ENCODE measurements at regions not wholly inside any gene's neighbourhood (a gene's known extent, or its start where the extent isn't known, plus 50 kb on each side); places are given as distances from the start of the nearest gene placed in this dataset.

GRCh38 chr1:83509301-83509781, 489.6 kb downstream of the TTLL7 start:
- H3K4me3 ChIP-seq (ENCODE audit: low read length) = no peak overlapping the region
- H3K4me1 ChIP-seq (ENCODE audit: insufficient read depth, low read length) = peaks cover 7% of the 10 kb centered on the region
- DNase-seq (no peak), ATAC-seq (ENCODE audit: poor library complexity) (no peak)
- intact Hi-C loops (cut with DNase I, micrococcal nuclease) = no loop called here
- Mint-ChIP-seq H3K9me3 (peaks cover 4% of the 10 kb centered on the region), H3K27me3 (no peaks in the 10 kb centered on the region), H3K36me3 (ENCODE audit: low read depth) (peaks cover 3% of the 10 kb centered on the region), H3K27ac (peak overlapping the region; percentile 93), H3K4me3 (peak overlapping the region; percentile 66), H3K4me1 (ENCODE audit: low read depth) (peaks cover 71% of the 10 kb centered on the region)
- H3K9me3 ChIP-seq (ENCODE audit: control insufficient read depth in 1 of 2, insufficient read depth in 1 of 2, low read length in 2 of 2) = no peaks in the 10 kb centered on the region
- H3K27ac ChIP-seq (ENCODE audit: low read depth in 1 of 2, low read length in 2 of 2) = peak overlapping the region in 1 of 2 donors; percentile 77
- H3K27me3 ChIP-seq (ENCODE audit: control insufficient read depth in 1 of 2, insufficient read depth in 2 of 2, low read length in 2 of 2) = no peaks in the 10 kb centered on the region
- ChIA-PET CTCF (no interaction called here), POLR2A (interaction anchor here (0.7 to 2.1 kb wide), 8 partner anchors 9 to 234 kb away, joined by 3 to 8 read pairs (median 5); no protein-coding TSS in a partner anchor)
- TF ChIP-seq CTCF (IDR thresholded peaks at IDR 0.05) = no peak
- H3K36me3 ChIP-seq (ENCODE audit: insufficient read depth, low read length) = no peaks in the 10 kb centered on the region

- peaks cover 71% of the 10 kb centered on the region for H3K4me1 Mint-ChIP-seq (ENCODE audit: low read depth)
- H3K4me3 ChIP-seq (ENCODE audit: low read length) = no peak overlapping the region
- H3K9me3 ChIP-seq (ENCODE audit: control insufficient read depth in 1 of 2, insufficient read depth in 1 of 2, low read length in 2 of 2) = no peaks in the 10 kb centered on the region
- peaks cover 4% of the 10 kb centered on the region for H3K9me3 Mint-ChIP-seq
- ATAC-seq (ENCODE audit: poor library complexity) (peak; percentile 97), DNase-seq (peak in 12 of 14 experiments; percentile 2 to 89 (median 36))
- peak overlapping the region; percentile 66 for H3K4me3 Mint-ChIP-seq
- intact Hi-C loops (cut with DNase I, micrococcal nuclease) = no loop called here
- POLR2A ChIA-PET = interaction anchor here (0.7 to 2.1 kb wide), 13 partner anchors 9 to 353 kb away, joined by 3 to 8 read pairs (median 4); no protein-coding TSS in a partner anchor
- peak overlapping the region in 1 of 2 donors; percentile 77 for H3K27ac ChIP-seq (ENCODE audit: low read depth in 1 of 2, low read length in 2 of 2)
- CTCF ChIA-PET = no interaction called here
- H3K36me3 Mint-ChIP-seq (ENCODE audit: low read depth) = peaks cover 3% of the 10 kb centered on the region
- H3K27me3 ChIP-seq (ENCODE audit: control insufficient read depth in 1 of 2, insufficient read depth in 2 of 2, low read length in 2 of 2) = no peaks in the 10 kb centered on the region
- H3K4me1 ChIP-seq (ENCODE audit: insufficient read depth, low read length) = peaks cover 7% of the 10 kb centered on the region
- TF ChIP-seq CTCF (IDR thresholded peaks at IDR 0.05) = no peak
- H3K27me3 Mint-ChIP-seq = no peaks in the 10 kb centered on the region
- H3K36me3 ChIP-seq (ENCODE audit: insufficient read depth, low read length) = no peaks in the 10 kb centered on the region
- H3K27ac Mint-ChIP-seq = peak overlapping the region; percentile 93
Observed at GRCh38 chr1:83508485-83509151, 490.3 kb downstream of the TTLL7 start.

GRCh38 chr1:83505148-83505547, 493.8 kb downstream of the TTLL7 start:
- Mint-ChIP-seq H3K4me1 (ENCODE audit: low read depth) (peaks cover 51% of the 10 kb centered on the region), H3K4me3 (no peak overlapping the region), H3K9me3 (peaks cover 4% of the 10 kb centered on the region), H3K27ac (no peak overlapping the region), H3K36me3 (ENCODE audit: low read depth) (peaks cover 3% of the 10 kb centered on the region), H3K27me3 (no peaks in the 10 kb centered on the region)
- peaks cover 7% of the 10 kb centered on the region for H3K4me1 ChIP-seq (ENCODE audit: insufficient read depth, low read length)
- intact Hi-C loops (cut with DNase I, micrococcal nuclease) = no loop called here
- no peaks in the 10 kb centered on the region for H3K36me3 ChIP-seq (ENCODE audit: insufficient read depth, low read length)
- H3K9me3 ChIP-seq (ENCODE audit: control insufficient read depth in 1 of 2, insufficient read depth in 1 of 2, low read length in 2 of 2) = no peaks in the 10 kb centered on the region
- H3K27me3 ChIP-seq (ENCODE audit: control insufficient read depth in 1 of 2, insufficient read depth in 2 of 2, low read length in 2 of 2) = no peaks in the 10 kb centered on the region
- ChIA-PET CTCF (no interaction called here), POLR2A (interaction anchor here (1.2 kb wide), 1 partner anchor 66 kb away, joined by 3 read pairs; no protein-coding TSS in a partner anchor)
- ATAC-seq (ENCODE audit: poor library complexity) (no peak), DNase-seq (no peak)
- TF ChIP-seq CTCF (IDR thresholded peaks at IDR 0.05) = no peak
- H3K27ac ChIP-seq (ENCODE audit: low read depth in 1 of 2, low read length in 2 of 2) = no peak overlapping the region
- H3K4me3 ChIP-seq (ENCODE audit: low read length) = no peak overlapping the region
